ENCODE measurements at regions not wholly inside any gene's neighbourhood (a gene's known extent, or its start where the extent isn't known, plus 50 kb on each side); places are given as distances from the start of the nearest gene placed in this dataset.

DNA sequence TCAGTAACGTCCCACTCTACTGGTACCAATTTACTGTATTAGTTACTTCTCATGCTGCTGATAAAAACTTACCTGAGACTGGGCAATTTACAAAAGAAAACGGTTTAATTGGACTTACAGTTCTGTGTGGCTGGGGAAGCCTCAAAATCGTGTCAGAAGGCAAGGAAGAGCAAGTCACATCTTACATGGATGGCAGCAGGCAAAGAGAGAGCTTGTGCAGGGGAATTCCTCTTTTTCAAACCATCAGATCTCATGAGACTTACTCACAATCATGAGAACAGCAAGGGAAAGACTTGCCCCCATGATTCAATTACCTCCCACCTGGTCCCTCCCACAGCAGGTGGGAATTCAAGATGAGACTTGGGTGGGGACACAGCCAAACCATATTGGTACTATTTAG, 908.2 kb upstream of the NR2F2 start:
- DNase-seq, result no peak

DNA sequence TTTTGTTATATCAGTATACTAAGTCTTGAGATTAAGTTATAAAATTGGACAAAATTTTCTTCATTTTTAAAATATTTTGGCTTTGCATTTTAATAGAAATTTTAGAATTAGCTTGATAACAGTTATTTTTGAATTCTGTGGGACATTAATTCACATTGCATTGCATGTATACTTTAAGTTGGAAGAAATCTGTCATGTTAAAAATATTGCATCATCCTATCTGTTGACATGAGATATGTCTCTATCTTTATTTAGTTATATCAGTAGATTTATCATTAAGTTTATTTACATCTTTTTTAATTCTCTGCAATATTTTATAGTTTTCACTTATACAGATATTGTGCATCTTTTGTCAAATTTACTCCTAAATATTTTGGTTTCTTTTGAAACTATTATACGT, 904.6 kb upstream of the NR2F2 start:
- DNase-seq, result no peak

DNA sequence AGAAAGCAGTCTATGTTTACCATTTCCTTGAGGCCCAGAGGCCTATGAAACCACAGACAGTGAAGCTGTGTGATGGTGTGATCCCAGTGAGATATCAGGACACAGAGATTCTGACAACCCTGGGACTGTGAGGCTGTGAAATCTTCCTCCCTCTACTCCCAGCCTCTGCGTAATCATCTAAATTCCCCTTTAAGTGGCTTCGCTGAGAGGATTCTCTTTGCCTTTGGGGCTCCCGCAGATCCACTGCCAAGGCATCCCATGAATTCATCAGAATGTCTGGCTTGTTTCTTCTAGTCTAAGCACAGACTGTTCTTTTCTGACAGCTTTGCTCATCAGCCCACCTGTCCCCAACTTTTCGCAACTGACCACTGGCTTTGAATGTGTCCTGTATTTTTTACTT, 901.2 kb upstream of the NR2F2 start:
- DNase-seq, result no peak

DNA sequence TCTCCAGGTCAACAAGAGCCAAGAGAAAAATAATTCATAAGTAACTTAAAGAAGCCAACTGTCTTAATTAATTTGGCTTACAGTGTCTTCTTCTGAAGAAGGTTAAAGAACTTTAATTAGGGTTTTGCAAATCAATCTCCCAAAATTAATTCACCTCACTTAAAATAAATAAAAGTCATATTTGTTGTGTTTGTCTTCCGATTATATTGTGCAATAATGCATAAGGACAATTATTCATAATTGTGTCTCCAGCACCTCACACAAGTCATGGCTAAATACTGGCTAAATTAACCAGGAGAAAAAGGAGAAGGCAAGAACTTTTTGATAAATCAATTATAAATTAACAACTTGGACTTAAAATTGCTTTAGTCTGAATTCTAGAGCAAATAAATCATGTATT, 899.0 kb upstream of the NR2F2 start:
- no peak for DNase-seq

DNA sequence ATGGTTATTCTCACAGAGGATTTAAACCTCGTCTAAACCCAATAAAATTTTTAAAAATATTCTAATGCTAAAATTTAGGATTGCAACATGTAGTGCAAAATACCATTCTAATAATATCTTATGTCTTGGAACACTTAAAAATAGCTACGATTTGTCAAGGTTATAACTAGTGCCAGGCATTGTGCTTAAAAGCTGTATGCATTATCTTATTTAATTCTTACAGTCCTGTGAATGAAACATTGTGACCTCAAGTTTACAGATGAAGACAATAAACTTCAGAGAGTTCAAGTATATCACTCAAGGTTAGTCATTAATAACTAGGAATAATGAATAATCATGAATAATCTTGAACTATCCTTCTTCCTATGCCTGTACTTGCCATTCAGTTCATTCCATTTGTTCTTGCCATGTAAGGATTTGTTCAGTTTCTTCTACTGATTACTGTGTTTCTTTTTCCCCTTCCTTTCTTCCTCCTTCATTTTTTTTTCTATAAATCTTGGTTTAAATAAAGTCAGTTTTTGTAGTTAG, 897.6 kb upstream of the NR2F2 start:
- DNase-seq, result no peak

DNA sequence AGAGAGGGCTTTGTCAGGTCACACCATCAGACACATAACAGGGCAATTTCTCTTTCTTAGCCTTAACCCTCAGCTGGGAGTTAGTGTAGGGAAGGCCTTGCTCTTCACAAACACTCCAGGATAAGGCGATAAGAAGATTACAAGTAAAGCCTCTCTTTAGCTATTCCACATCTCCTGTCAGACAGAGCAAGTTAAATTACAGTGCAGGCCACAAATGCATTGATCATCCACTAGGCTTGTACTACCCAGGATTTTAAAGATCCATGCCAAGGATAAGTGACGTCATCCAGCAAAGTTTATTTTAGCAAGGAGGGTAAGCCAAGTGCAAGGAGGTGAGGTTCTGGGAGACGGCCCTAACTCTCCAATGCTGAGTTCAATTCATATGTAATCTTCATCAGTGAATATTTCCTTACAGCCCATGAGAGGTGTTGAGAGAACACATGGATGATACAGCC, 890.6 kb upstream of the NR2F2 start:
- DNase-seq, result no peak

DNA sequence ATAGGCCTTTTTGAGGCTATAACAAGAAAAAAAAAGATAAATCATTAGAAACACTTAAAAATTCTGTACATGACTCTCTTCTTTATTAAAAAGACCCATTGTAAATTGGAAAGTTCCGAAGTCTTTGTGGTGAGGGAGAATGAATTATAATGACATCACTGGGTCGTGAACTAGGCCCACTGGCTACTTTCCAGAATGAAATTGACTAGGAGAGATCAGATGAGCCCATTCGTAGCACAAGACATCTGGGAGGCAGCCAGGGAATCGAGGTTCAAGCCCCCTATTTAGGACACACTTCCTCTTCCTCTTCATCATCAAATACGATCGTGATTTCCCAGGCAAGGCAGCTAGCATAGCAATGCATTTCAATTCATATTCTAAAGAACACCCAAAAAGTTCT, 889.8 kb upstream of the NR2F2 start:
- DNase-seq, result no peak

DNA sequence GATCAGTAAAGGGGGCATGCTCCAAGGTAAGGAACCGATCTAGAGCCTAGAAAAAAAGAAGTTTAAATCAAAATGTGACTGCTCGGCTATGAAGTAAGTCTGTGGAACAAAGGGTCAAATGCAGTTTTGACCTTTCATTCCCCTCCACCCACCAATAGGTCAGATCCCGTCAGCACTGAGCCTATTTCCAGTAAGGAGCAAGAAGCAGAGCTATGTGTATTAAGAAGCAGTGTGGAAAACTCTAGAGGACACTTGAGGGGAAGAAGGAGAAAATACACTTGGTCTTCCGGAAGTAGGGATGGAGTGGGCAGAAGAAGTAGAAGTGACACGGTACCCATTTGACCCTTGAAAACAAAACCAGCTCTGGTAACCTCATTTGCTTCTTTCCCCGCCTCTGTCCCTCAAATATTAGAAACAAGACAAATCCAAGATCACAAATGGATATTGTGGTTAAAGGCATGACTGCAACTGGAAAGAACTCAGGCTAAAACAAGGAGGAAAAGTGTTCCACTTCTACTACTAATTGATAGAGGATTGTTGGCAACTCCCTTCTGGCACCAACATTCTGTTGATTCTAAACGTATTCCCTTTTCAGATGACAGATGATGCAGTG, 888.3 kb upstream of the NR2F2 start:
- DNase-seq, result no peak

DNA sequence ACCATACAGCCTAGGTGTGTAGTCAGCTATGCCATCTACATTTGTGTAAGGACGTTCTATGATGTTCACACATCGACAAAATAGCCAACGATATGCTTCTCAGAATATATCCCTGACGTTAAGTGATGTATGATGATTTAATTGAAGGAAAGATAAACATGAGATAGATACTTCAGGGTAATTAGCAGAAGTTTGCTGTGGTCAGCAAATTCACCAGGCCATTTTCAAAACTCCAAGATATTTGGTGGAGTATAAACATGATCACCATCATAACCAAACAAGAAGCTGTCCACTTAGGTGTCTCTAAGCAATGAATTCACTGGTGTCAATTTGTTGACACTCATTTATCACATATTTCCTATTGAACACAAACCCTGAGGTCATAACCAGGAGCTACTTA, 885.6 kb upstream of the NR2F2 start:
- no peak for DNase-seq

DNA sequence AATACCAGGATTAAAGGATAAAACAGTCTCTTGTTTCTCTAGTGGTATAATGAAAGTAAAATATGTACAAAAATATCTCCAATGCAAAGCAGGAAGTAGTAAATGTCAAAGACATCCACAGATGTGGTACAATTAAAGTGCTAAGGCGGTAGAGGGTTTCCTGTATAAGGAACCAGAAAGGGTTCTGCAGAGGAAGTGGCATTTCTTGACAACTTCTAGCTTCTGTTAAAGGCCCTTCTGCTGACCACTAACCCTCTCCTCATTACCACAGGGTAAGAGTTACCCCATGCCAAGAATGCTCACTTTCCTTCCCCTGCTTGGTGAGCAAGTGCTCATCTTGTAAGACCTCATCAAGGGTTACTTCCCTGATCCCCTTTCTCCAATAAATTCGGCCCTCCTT, 883.6 kb upstream of the NR2F2 start:
- no peak for DNase-seq

DNA sequence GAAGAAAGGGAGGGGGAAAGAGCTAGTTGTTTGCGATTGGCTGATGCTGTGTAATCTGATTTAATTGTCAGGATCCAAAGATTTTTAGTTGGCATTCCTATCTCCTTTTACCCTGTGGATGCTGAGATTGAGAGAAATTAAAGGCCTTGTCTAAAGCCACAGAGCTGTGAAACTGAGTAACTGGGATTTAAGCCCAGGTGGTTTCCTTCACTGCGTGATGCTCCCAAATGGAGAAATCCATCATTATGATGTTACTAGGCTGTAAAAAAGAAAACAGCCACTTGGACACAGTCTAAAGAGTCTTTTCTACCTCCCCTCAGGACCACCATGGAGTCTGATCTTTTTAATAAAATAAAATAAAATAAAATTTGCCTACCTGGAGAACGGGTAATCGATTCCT, 883.0 kb upstream of the NR2F2 start:
- no peak for DNase-seq

DNA sequence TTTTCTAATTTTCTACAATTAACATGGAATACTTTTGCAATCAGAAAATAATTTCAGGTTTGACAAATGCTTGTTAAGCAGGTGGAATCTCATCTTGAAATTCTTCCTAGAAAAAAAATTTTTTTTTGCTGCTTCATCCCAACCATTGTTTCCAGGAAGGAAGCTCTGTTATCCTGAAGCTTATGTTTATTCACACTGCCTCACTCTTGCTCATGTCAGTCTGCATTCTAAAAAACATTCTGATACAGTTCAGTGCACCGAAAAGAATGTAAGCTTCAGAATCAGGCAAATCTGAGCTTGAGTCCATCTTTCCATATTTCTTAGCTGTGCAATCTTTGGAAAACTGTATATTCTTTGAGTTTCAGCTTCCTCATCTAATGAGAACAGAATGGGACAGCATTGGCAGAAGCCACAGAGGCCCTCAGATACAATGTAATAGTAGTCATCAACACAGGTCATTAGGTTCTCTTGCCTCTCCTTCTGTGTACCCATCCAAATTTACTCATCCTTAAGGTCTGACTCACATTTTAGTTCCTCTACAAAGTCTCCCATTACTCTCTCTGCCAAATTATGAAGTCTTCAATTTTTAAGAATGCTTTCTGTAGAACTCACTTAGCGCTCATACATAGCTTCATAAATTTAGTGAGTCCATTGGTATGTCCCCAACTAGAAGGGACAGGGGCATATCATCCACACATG, 881.8 kb upstream of the NR2F2 start:
- no peak for DNase-seq

DNA sequence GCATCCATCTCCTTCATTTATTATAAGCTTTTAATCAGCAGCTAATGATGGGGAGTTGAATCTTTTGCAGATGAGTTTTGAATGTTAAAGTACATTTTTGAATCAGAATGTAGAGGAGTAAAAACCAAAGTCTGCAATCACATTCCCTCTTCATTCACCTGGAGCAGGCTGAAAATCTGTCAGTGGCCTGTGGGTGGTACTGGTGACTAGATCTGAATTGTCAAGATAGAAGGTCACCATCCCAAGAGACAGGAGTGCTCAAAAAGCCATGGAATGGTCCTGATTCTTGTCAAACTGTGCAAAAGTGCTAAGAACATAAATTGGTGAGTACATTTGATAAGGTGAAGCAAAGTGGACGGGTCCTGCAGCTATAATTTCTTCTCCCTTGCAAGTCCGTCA, 881.3 kb upstream of the NR2F2 start:
- DNase-seq, result no peak

DNA sequence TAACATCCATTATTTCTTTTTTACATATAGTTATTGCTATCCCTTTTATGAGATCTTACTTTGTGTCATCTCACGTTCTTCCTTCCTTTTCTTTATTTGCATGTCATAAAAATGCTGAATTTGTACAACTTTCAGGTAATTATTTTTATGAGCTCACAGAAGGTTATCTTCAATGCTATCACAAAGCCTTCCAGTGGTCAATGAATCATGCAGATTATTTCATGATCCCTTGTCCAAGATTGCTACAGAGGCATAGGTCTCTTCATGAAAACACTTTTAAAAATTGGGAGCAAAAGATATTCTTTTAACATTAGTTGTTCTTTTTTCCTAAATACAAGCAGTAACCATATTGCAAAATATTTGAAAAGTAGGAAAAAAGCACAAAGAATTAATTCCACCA, 880.1 kb upstream of the NR2F2 start:
- no peak for DNase-seq

DNA sequence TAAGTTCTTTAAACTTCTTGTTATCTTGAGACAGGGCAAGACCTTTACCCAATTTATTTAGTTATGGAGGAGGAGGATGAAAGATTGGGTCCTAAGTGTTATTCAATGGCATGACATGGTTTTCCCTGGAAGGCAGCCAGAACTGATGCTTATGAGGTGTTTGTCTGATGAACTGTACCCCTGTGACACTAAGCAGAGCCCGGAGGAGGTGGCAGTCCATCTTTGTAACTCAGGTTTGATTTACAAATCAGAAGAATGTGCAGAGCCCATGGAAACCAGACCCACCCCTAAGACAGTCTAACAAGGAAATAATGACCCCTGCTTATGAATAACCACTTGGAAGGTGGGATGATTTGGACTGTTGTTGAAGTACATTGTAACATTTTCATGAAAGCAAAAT, 878.6 kb upstream of the NR2F2 start:
- DNase-seq, result no peak

DNA sequence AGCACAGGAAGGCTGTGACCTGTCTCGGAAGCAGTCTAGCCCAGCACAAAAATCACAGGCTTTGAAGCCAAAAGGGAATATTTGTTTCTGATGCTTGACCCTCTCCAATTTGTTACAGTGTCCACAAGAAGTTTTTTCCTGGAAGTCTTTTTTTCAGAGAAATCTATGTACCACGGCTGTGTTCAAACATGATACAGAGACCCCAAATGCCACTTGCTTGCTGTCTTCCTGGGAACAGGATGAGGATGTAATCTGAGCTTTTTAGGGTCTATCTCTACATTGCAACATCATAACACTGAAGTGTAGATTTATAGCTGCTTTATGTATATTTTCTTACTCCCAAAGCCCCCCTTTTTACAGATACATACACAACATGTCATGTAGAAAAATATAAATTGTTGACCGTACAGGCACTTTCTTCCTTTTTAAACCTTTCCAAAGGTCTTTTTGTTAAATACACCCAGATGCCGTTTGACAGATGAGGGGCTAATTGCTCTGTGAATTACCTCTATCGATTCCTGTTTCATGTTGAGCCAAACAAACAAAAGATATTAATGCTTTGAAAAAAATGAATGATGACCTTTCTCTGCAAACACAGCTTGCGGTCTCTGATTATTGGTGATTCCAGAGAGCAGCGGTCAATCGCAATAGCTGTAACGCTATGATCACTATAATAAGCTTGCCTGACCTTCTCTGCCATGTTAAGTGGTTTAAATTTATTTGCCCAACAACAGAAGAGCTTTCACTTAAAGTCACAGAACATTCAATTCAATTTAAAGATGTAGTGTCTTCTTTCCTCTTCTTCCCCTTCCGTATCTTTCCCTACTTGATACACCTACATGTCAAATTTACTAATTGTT, 875.9 kb upstream of the NR2F2 start:
- no peak for DNase-seq

DNA sequence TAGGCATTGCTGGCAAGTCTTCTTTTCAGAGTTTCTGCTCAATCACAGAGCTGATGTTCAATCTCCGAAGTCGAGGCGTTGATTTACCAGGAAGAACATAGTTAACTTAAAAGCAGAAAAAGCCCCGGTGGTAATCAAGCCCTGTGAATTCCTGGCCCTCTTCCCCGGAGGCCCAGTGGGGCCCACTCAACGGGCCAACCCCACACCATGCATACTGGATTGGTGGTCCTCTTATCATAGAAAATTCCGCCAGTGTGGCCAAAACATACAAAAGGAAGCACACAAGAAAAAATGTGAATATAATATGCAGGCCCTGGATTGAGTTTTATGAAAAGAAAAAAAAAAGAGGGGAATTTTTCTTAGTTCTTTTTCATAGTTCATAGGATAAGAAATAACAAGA, 873.0 kb upstream of the NR2F2 start:
- no peak for DNase-seq

DNA sequence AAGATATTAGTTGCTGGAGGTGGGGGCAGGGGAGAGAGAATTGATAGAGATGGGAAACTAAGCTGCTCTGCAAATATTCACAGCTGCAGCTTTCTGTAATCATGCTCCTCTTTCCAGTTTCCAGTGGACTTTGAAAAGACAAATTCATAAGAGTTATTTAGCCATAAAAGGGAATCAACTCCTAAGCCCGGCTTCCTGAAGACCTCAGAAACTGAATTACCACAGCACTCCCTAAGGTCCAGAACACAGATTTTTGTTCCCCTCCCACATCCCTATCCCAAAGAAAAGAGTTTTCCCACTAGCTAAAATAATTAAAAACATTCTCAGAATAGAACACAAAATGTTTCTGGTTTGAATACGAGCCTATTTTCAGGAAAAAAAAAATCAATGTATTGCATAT, 871.8 kb upstream of the NR2F2 start:
- DNase-seq, result no peak

DNA sequence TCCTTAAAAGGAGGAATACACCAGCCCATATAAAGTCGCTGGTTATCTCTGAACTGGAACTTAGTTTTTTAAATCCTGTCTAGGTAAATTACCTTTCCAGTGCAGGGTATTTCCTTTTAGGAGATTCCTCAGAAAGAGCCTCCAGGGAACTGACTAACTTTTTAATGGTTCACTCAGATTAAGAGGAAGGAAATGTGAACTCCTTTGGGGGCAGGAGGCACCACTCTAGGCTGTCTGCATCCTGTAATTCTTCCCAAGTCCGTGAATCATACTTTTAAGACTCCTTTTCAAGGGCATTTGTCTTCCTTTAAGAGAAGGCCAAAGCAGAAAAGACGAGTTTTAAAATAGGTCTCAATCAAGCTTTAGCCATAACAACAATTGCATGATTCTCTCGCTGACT, 871.2 kb upstream of the NR2F2 start:
- no peak for DNase-seq

DNA sequence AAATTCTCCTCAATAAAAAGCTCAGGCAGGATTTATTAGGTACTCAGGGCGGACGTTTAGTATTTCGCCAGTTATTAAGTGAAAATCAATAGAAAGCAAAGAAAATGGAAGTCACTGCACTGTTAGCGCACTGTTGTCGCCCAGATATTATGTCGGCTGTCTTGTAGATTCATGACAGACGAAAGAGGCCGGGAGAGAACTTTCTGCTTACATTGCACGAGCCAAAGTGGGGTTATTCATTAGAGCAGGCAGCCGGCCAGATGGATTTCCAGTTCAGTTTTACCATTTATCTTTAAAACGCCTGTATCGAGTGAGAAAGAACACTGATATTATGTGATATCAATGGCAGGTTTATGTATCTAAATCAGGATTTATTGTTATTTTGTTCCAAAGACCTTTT, 866.0 kb upstream of the NR2F2 start:
- DNase-seq, result no peak

DNA sequence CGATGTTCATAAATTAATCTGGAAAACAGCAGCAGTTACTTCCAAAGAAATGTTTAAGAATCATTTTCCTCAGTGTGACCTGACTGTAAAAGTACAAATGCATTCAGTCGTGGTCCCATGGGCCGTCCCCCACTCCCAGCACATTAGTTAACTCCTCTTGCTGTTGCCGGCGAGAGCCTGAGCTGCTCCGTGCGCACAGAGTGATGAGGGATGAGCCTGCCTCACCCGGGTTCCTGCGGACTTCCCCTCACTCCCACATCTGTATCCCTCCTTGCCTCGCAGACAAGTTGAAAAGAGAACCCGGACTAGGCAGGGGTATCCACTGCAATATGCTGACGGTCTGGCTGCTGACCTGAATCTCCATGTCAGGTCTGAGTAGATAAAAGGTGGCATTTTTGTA, 861.7 kb upstream of the NR2F2 start:
- DNase-seq, result no peak

DNA sequence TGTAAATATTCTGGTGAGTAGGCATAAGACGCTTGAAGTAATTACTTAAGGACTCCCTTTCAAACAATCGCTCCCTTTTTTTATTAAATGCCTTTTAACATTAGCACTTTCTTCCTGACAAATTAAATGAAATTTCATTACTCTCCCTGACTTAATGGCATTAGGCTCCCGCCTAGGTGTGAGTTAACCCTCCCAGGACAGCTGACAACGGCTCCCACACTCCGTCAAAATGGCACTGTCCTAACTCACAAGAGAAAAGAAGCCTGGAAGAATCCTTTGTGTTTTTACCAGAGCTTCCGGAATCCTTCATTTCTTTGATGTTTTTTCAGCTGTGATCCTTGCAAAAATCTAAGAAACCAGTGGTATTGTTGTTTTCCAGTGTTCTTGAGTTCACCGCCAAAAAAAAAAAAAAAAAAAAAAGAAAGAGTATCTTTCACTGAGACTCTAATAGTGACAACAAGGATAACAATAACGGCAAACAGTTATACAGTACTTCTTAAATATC, 861.0 kb upstream of the NR2F2 start:
- no peak for DNase-seq

DNA sequence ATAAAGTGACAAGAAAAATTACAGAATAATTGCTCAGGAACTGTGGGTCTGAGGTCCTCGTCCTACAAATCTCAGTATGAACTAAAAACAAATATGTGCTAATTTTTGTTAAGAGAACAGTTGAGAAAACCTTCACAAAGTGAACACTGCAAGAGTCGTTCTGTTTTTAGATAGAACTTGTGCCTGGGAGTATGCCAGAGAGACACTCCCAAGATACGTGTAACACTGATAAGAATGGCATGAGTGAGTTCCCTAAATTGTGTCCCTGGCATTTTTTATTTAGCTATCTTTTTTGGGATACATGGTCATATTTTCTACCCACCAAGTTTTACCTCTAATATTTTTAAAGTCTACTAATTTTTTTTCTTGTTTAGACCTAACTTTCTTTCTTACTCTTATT, 860.0 kb upstream of the NR2F2 start:
- DNase-seq, result no peak

All from activated naive CD4-positive, alpha-beta T cell treated with anti-CD3 and anti-CD28 coated beads, Interleukin-2, amount 50 U/mL, for 16 hours (primary cell).